ENCODE measurements at regions not wholly inside any gene's neighbourhood (a gene's known extent, or its start where the extent isn't known, plus 50 kb on each side); places are given as distances from the start of the nearest gene placed in this dataset.
A peak's percentile ranks its signal among the peaks of the same experiment; 100 is the strongest.

DNA sequence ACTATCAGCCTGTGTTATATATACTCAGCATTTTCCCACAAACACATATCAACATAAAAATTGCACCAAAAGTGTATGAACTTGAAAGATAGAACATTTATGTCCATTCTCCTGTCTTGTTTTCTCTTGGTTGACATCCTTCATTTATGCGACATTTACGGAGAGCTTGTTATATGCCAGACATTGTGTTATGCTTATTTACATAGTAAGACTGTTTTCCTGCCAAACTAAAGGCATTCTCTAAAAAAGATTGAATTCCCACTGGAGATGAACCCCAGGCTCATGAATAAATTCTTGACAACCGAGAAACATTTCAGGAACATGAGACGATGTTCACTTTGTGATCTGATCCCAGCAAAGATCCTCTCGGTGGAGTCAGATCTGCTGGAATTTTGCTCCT lies 131.0 kb downstream of the RAP2A start:
- ATAC-seq, result no peak
- H3K4me1 Mint-ChIP-seq, result no peaks in the 10 kb centered on the region
- ChIA-PET CTCF (no interaction called here), POLR2A (no interaction called here)
- no peak overlapping the region for H3K27ac Mint-ChIP-seq
- H3K9me3 Mint-ChIP-seq (ENCODE audit: low read depth), result no peaks in the 10 kb centered on the region
- DNase-seq, result no peak
- no peaks in the 10 kb centered on the region for H3K36me3 Mint-ChIP-seq (ENCODE audit: low read depth)
- intact Hi-C loops (cut with DNase I, micrococcal nuclease), result no loop called here
- H3K4me3 Mint-ChIP-seq, result no peak overlapping the region
- peaks cover 21% of the 10 kb centered on the region for H3K27me3 Mint-ChIP-seq

DNA sequence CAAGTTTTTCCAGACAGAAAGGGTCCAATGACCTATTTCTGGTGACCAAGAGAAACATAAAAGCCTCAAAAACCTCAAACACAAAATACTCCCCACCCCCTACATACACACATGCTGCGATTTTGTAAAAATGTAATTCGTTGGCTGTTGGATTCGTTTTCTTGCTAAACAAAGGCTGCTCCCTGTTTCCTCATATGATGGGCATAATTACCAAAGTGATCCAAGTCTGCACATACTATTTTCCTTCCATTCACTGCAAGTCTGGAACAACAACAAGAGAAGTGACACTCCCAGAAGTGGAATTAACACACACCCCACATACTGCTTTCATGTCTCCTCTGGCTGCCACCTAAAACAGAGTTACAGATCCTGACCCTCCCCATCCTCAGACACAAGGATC lies 131.9 kb downstream of the RAP2A start:
- Mint-ChIP-seq H3K27me3 (peaks cover 21% of the 10 kb centered on the region), H3K4me1 (no peaks in the 10 kb centered on the region), H3K36me3 (ENCODE audit: low read depth) (no peaks in the 10 kb centered on the region), H3K4me3 (no peak overlapping the region), H3K27ac (no peak overlapping the region), H3K9me3 (ENCODE audit: low read depth) (no peaks in the 10 kb centered on the region)
- intact Hi-C loops (cut with DNase I, micrococcal nuclease), result no loop called here
- ChIA-PET POLR2A (no interaction called here), CTCF (interaction anchor here (0.8 kb wide), 1 partner anchor 9 kb away, joined by 3 read pairs; no protein-coding TSS in a partner anchor)
- ATAC-seq (no peak), DNase-seq (no peak)

DNA sequence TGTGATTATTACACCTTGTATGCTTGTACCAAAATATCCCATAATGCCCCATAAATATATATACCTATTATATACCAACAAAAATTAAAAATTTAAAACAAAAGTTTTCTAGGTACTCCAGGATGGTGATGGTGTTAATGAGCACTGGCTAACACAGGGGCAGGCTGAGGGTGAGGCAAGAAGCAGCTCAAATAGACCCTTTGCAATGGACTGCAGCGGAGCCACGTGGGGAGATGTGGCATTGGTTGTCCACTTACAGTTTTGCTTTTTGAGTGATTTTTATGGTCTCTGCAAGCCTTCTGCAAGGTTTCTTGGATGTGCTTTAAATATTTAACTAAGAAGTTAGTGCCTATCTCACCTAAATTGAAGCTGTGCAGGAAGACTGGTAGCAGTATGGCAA lies 132.9 kb downstream of the RAP2A start:
- no peak overlapping the region for H3K27ac Mint-ChIP-seq
- H3K9me3 Mint-ChIP-seq (ENCODE audit: low read depth), result no peaks in the 10 kb centered on the region
- H3K4me1 Mint-ChIP-seq, result no peaks in the 10 kb centered on the region
- H3K27me3 Mint-ChIP-seq, result peaks cover 21% of the 10 kb centered on the region
- no peaks in the 10 kb centered on the region for H3K36me3 Mint-ChIP-seq (ENCODE audit: low read depth)
- no peak overlapping the region for H3K4me3 Mint-ChIP-seq
- intact Hi-C loops (cut with DNase I, micrococcal nuclease), result no loop called here
- CTCF ChIA-PET, result no interaction called here
- ATAC-seq (no peak), DNase-seq (no peak)
- POLR2A ChIA-PET, result no interaction called here

- ChIA-PET CTCF (interaction anchor here (0.9 to 1.3 kb wide), 2 partner anchors 20 to 209 kb away, joined by 3 read pairs; no protein-coding TSS in a partner anchor), POLR2A (no interaction called here)
- intact Hi-C loops (cut with DNase I, micrococcal nuclease), result no loop called here
- no peaks in the 10 kb centered on the region for H3K9me3 Mint-ChIP-seq (ENCODE audit: low read depth)
- H3K36me3 Mint-ChIP-seq (ENCODE audit: low read depth), result no peaks in the 10 kb centered on the region
- H3K27ac Mint-ChIP-seq, result no peak overlapping the region
- H3K4me1 Mint-ChIP-seq, result no peaks in the 10 kb centered on the region
- ATAC-seq (peak; percentile 26), DNase-seq (no peak)
- no peak overlapping the region for H3K4me3 Mint-ChIP-seq
- peaks cover 21% of the 10 kb centered on the region for H3K27me3 Mint-ChIP-seq
These were observed 133.7 kb downstream of the RAP2A start for GRCh38 chr13:97567510-97568243.

- intact Hi-C loops (cut with DNase I, micrococcal nuclease), result no loop called here
- H3K27ac Mint-ChIP-seq, result no peak overlapping the region
- ATAC-seq, result no peak
- no peak for DNase-seq
- H3K9me3 Mint-ChIP-seq (ENCODE audit: low read depth), result no peaks in the 10 kb centered on the region
- peaks cover 19% of the 10 kb centered on the region for H3K27me3 Mint-ChIP-seq
- no peaks in the 10 kb centered on the region for H3K36me3 Mint-ChIP-seq (ENCODE audit: low read depth)
- no peaks in the 10 kb centered on the region for H3K4me1 Mint-ChIP-seq
- H3K4me3 Mint-ChIP-seq, result no peak overlapping the region
- ChIA-PET CTCF (interaction anchor here (0.6 to 0.9 kb wide), 2 partner anchors 21 to 109 kb away, joined by 3 read pairs; no protein-coding TSS in a partner anchor), POLR2A (no interaction called here)
These were observed 134.9 kb downstream of the RAP2A start for GRCh38 chr13:97568850-97569249.

- intact Hi-C loops (cut with DNase I, micrococcal nuclease), result loop anchor here in 1 of 2 experiments (10.0 kb wide), 1 partner anchor 455 kb away; no protein-coding TSS in a partner anchor
- Mint-ChIP-seq H3K4me1 (no peaks in the 10 kb centered on the region), H3K27ac (no peak overlapping the region), H3K36me3 (ENCODE audit: low read depth) (no peaks in the 10 kb centered on the region), H3K9me3 (ENCODE audit: low read depth) (no peaks in the 10 kb centered on the region), H3K27me3 (peaks cover 14% of the 10 kb centered on the region), H3K4me3 (no peak overlapping the region)
- ATAC-seq (no peak), DNase-seq (no peak)
- CTCF ChIA-PET, result interaction anchor here (0.5 kb wide), 1 partner anchor 110 kb away, joined by 3 read pairs; no protein-coding TSS in a partner anchor
- POLR2A ChIA-PET, result no interaction called here
These were observed 135.9 kb downstream of the RAP2A start for GRCh38 chr13:97569841-97570240.

DNA sequence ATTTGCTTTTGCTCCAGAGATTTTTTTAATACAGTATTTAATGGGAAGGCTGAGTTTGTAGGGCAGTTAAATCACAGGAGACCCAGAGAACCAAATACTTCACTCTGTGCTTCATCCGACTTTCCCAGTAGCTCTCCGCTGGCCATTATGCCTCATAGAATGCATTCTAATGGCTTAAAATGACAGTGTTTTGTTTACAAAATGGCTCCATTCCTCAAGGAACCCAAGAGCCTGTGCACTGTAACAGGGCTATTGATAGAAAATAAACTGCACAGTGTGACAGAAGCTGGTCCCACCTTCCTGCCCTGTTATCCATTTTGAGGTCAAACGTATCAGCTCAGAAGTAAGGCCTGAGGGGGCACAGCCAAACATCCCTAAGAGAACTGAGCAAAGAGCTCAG lies 136.5 kb downstream of the RAP2A start:
- intact Hi-C loops (cut with DNase I, micrococcal nuclease), result loop anchor here in 1 of 2 experiments (10.0 kb wide), 1 partner anchor 456 kb away; no protein-coding TSS in a partner anchor
- Mint-ChIP-seq H3K4me3 (no peak overlapping the region), H3K27ac (no peak overlapping the region), H3K4me1 (no peaks in the 10 kb centered on the region), H3K27me3 (peaks cover 16% of the 10 kb centered on the region), H3K9me3 (ENCODE audit: low read depth) (no peaks in the 10 kb centered on the region), H3K36me3 (ENCODE audit: low read depth) (no peaks in the 10 kb centered on the region)
- ChIA-PET POLR2A (no interaction called here), CTCF (interaction anchor here (0.5 to 1.1 kb wide), 2 partner anchors 10 to 109 kb away, joined by 3 read pairs; no protein-coding TSS in a partner anchor)
- DNase-seq (no peak), ATAC-seq (no peak)

DNA sequence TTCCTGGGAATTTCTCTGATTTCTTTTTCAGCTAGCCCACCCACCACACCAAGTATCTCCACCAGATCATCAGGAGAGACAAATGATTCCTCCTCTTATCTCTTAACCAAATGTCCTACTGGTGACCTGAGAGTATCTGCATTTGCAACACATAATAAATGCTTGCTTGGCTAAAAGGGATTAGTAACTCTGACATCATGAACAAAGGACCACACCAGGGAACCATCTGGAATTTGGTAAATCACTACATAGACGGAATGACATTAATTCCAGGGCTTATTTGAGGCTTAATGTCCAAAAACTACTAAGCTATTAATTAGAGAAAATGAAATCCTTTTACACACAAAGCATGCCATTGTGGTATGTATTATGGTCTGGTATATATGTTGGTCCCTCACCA lies 139.0 kb downstream of the RAP2A start:
- H3K4me3 Mint-ChIP-seq, result no peak overlapping the region
- CTCF ChIA-PET, result no interaction called here
- no peak for DNase-seq

GRCh38 chr13:97574926-97575325 lies 141.0 kb downstream of the RAP2A start:
- Mint-ChIP-seq H3K36me3 (ENCODE audit: low read depth) (no peaks in the 10 kb centered on the region), H3K9me3 (ENCODE audit: low read depth) (peaks cover 3% of the 10 kb centered on the region), H3K27ac (no peak overlapping the region), H3K4me1 (no peaks in the 10 kb centered on the region), H3K27me3 (peaks cover 14% of the 10 kb centered on the region), H3K4me3 (no peak overlapping the region)
- POLR2A ChIA-PET, result no interaction called here
- ATAC-seq, result no peak
- CTCF ChIA-PET, result interaction anchor here (0.7 to 0.8 kb wide), 2 partner anchors 9 to 557 kb away, joined by 3 read pairs; no protein-coding TSS in a partner anchor
- intact Hi-C loops (cut with DNase I, micrococcal nuclease), result loop anchor here in 1 of 2 experiments (10.0 kb wide), 1 partner anchor 460 kb away; no protein-coding TSS in a partner anchor
- peak; percentile 50 for DNase-seq

More for the DNA sequence above, 139.0 kb downstream of the RAP2A start:
- POLR2A ChIA-PET, result no interaction called here
- Mint-ChIP-seq H3K36me3 (ENCODE audit: low read depth) (no peaks in the 10 kb centered on the region), H3K9me3 (ENCODE audit: low read depth) (peaks cover 3% of the 10 kb centered on the region), H3K4me1 (no peaks in the 10 kb centered on the region), H3K27ac (no peak overlapping the region), H3K27me3 (peaks cover 14% of the 10 kb centered on the region)
- intact Hi-C loops (cut with DNase I, micrococcal nuclease), result loop anchor here in 1 of 2 experiments (10.0 kb wide), 1 partner anchor 458 kb away; no protein-coding TSS in a partner anchor
- no peak for ATAC-seq

DNA sequence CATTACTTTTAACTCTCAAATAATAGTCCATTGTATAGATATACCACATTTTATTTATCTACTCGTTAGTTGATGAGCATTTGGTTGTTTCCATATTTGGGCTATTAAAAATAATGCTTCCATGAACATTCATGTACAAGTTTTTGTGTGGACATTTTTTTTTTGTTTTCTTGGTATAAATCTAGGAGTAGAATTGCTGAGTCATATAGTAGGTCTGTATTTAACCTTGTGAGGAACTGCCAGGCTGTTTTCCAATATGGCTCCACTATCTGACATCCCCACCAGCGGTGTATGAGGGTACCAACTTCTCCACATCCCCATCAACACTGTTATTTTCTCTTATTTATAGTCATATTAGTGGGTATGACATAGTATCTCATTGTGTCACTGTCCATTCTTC lies 143.1 kb downstream of the RAP2A start:
- Mint-ChIP-seq H3K9me3 (ENCODE audit: low read depth) (peaks cover 3% of the 10 kb centered on the region), H3K27me3 (peaks cover 18% of the 10 kb centered on the region), H3K4me3 (no peak overlapping the region), H3K27ac (no peak overlapping the region), H3K4me1 (no peaks in the 10 kb centered on the region), H3K36me3 (ENCODE audit: low read depth) (no peaks in the 10 kb centered on the region)
- CTCF ChIA-PET, result no interaction called here
- ATAC-seq (no peak), DNase-seq (no peak)
- intact Hi-C loops (cut with DNase I, micrococcal nuclease), result loop anchor here in 1 of 2 experiments (10.0 kb wide), 1 partner anchor 462 kb away; no protein-coding TSS in a partner anchor
- POLR2A ChIA-PET, result no interaction called here

- intact Hi-C loops (cut with DNase I, micrococcal nuclease), result no loop called here
- H3K27me3 Mint-ChIP-seq, result peaks cover 27% of the 10 kb centered on the region
- no peak overlapping the region for H3K27ac Mint-ChIP-seq
- H3K4me1 Mint-ChIP-seq, result no peaks in the 10 kb centered on the region
- DNase-seq (no peak), ATAC-seq (no peak)
- ChIA-PET POLR2A (no interaction called here), CTCF (no interaction called here)
- H3K9me3 Mint-ChIP-seq (ENCODE audit: low read depth), result no peaks in the 10 kb centered on the region
- H3K4me3 Mint-ChIP-seq, result no peak overlapping the region
- no peaks in the 10 kb centered on the region for H3K36me3 Mint-ChIP-seq (ENCODE audit: low read depth)
These were observed 148.2 kb downstream of the RAP2A start for GRCh38 chr13:97582170-97582569.

- POLR2A ChIA-PET, result no interaction called here
- H3K9me3 Mint-ChIP-seq (ENCODE audit: low read depth), result no peaks in the 10 kb centered on the region
- ATAC-seq (no peak), DNase-seq (no peak)
- intact Hi-C loops (cut with DNase I, micrococcal nuclease), result no loop called here
- H3K4me3 Mint-ChIP-seq, result no peak overlapping the region
- no peaks in the 10 kb centered on the region for H3K4me1 Mint-ChIP-seq
- peaks cover 26% of the 10 kb centered on the region for H3K27me3 Mint-ChIP-seq
- H3K36me3 Mint-ChIP-seq (ENCODE audit: low read depth), result no peaks in the 10 kb centered on the region
- CTCF ChIA-PET, result interaction anchor here (1.4 kb wide), 1 partner anchor 101 kb away, joined by 3 read pairs; no protein-coding TSS in a partner anchor
- no peak overlapping the region for H3K27ac Mint-ChIP-seq
These were observed 150.0 kb downstream of the RAP2A start for GRCh38 chr13:97583907-97584497.

Data from activated CD4-positive, alpha-beta T cell treated with anti-CD3 and anti-CD28 coated beads for 36 hours (primary cell).